Loucy (cell line): ENCODE measurements at regions not wholly inside any gene's neighbourhood (a gene's known extent, or its start where the extent isn't known, plus 50 kb on each side); places are given as distances from the start of the nearest gene placed in this dataset.
A peak's percentile ranks its signal among the peaks of the same experiment; 100 is the strongest.

Experiments used
- CTCF ChIP-seq: fragments of 200-600 bp; sonication (generic); conservative IDR thresholded peaks from 2 replicates; pipeline ENCODE4 v1.5.1; 2014; ENCODE audit warnings: mild to moderate bottlenecking, antibody characterized with exemption, low read length
- EZH2phosphoT487 ChIP-seq: fragments of 200-600 bp; IDR thresholded peaks from 2 replicates; pipeline ENCODE4 v1.6.1; 2018; ENCODE audit warnings: antibody characterized with exemption, mild to moderate bottlenecking, moderate library complexity, borderline replicate concordance

- peak; percentile 88 for TF ChIP-seq CTCF
- no peak for TF ChIP-seq EZH2phosphoT487
Observed at GRCh38 chr18:27685807-27686412, 491.0 kb downstream of the CDH2 start.
